Fibroblast of lung (primary cell): ENCODE measurements at regions not wholly inside any gene's neighbourhood (a gene's known extent, or its start where the extent isn't known, plus 50 kb on each side); places are given as distances from the start of the nearest gene placed in this dataset.
"Not testable (repeated sequence)": the region's sequence is repeated elsewhere in the genome, so short reads cannot be mapped to it uniquely, and the experiment has no call there.

Experiments used
- EZH2 ChIP-seq: IDR thresholded peaks from 2 replicates; pipeline ENCODE4 v1.5.1; 2012; ENCODE audit warnings: low read length, control low read depth, mild to moderate bottlenecking; ENCODE audit errors: missing control alignments
- TF ChIP-seq, protein P1 (sequence below), 2 donors: IDR thresholded peaks in 1 of 2; conservative IDR thresholded peaks in 1 of 2; 1 replicate in 1 of 2; 2 replicates in 1 of 2; pipeline ENCODE4 v1.5.1; 2011 to 2012; ENCODE audit warnings: low read length in 2 of 2, control low read depth in 1 of 2, inconsistent platforms in 1 of 2, low read depth in 1 of 2, mild to moderate bottlenecking in 1 of 2

DNA sequence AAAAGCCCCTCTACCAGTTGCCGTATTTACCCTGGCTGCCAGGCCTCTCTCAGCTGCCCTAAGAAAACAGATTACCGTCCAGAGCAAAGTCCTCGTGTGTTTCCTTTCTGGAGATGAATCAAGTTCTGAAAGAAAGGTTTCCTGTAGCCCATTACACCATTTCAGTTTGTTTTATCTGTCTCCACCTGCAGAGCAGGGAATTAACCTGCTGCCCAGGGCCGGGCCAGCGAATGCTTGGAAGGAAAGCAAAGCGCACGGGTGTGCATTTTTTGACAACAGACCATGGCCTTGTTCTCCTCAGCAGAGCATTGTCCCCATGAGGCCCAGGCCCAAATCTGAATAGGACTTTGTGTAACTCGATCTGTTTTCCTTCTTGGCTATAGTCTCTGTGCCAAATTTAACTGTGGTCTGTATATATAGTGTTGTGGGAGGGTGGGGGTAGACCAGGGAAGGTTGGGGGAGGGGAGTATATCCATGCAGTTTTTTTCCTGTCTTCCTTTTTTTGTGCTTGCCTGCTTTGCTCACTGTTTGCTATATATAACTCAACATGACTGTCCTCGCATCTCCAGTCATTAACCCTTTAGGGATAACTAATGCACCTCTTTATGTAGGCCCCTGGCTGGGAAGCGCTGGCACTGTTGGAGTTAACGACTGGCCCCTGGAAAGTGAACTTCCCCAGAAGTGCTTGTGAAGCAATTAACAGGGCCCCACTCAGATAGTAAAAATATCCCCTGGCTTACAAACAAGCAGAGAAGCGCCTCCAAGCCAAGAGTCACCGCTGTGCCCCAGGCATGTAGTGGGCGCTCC, 174.3 kb upstream of the PLGLB2 start:
- TF ChIP-seq, protein P1, sequence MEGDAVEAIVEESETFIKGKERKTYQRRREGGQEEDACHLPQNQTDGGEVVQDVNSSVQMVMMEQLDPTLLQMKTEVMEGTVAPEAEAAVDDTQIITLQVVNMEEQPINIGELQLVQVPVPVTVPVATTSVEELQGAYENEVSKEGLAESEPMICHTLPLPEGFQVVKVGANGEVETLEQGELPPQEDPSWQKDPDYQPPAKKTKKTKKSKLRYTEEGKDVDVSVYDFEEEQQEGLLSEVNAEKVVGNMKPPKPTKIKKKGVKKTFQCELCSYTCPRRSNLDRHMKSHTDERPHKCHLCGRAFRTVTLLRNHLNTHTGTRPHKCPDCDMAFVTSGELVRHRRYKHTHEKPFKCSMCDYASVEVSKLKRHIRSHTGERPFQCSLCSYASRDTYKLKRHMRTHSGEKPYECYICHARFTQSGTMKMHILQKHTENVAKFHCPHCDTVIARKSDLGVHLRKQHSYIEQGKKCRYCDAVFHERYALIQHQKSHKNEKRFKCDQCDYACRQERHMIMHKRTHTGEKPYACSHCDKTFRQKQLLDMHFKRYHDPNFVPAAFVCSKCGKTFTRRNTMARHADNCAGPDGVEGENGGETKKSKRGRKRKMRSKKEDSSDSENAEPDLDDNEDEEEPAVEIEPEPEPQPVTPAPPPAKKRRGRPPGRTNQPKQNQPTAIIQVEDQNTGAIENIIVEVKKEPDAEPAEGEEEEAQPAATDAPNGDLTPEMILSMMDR (conservative IDR thresholded peaks at IDR 0.05 in 1 of 2, IDR thresholded peaks at IDR 0.05 in 1 of 2; ENCODE audit: low read depth in 1 of 2, low read length in 2 of 2): not testable (repeated sequence)
- TF ChIP-seq EZH2: not testable (repeated sequence)
